UCSD-AML1 (cell line): ENCODE measurements at regions not wholly inside any gene's neighbourhood (a gene's known extent, or its start where the extent isn't known, plus 50 kb on each side); places are given as distances from the start of the nearest gene placed in this dataset.

Source experiments
- DNase-seq: peaks from one replicate; lab custom pipeline; 2025; ENCODE audit not compliant: unreplicated experiment; lab: John Stamatoyannopoulos, UW

GRCh38 chr14:40199101-40199500, 766.9 kb upstream of the FBXO33 start:
- DNase-seq: no peak

GRCh38 chr14:40197344-40197743, 765.1 kb upstream of the FBXO33 start:
- DNase-seq: no peak

- no peak for DNase-seq
Measured at GRCh38 chr14:40188006-40188405, 755.8 kb upstream of the FBXO33 start.

GRCh38 chr14:40164083-40164482, 731.9 kb upstream of the FBXO33 start:
- DNase-seq: no peak

DNA sequence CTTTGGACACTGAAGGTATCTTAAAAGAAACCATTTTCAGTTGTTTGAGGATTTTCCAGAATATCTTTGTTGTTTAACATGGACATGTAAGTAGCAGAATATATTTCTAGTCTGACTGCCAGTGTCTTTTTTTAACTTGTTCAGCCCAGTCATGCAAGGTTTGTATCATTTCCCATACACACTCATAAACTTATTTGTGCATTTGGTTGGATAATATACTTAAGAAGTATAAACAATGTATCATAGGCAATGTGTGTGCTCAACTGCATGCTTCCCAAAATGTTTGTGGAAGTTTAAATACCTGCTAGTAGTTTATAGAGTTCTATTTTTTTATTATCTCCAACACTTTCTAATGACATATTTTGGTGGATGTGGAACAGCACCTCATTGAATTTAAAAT, 707.4 kb upstream of the FBXO33 start:
- no peak for DNase-seq

- DNase-seq: no peak
Measured at GRCh38 chr14:40133463-40133862, 701.2 kb upstream of the FBXO33 start.

GRCh38 chr14:40129159-40129558, 696.9 kb upstream of the FBXO33 start:
- no peak for DNase-seq

DNA sequence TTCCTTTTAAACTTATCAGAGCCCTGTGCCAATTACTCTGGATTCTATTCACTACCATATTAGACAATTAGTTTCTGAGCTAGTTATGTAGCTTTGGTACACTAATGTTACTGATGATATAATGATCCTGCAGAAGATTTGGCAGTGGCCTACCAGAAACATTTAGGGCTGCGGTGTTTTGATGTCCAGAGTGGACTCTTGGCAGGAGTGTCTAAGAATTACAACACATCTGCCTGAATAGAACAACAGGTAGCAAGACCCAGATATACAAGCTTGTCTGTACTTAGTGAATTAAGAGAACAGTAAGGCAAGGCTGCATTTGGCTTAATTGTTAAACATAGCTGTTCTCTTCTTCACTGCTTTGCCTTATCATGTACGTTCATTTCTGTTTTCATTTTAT, 691.6 kb upstream of the FBXO33 start:
- DNase-seq: no peak

DNA sequence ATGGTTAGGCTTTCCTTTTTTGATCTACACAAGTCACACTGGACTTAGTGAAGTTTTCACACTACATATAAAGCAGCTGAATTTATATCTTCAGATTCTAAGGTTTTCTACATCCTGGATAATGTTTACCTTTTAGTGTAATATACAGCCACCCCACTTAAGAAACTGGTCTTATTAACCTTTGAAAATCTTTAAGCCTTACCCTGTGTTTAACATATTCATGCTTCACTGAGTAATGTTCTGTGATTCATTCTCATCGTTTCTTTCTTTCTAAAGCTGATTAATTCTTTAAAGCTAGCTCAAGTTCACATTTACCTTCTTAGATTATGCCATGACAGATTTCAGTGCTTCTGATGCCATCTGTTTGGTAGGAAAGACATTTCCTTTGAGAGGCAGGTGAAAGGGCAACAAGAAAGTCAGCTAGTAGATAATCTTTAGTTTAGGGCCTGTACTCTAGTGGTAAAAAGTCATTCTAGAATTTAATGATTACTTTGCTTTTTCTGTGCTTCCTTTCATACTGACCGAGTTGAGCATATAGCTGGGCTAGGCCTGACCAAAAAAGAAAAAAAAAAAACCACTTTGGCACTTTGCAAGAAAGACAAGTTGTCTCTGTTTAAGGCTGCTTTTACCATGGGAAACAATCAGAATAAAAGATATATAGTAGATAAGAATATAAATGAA, 690.9 kb upstream of the FBXO33 start:
- DNase-seq: no peak

DNA sequence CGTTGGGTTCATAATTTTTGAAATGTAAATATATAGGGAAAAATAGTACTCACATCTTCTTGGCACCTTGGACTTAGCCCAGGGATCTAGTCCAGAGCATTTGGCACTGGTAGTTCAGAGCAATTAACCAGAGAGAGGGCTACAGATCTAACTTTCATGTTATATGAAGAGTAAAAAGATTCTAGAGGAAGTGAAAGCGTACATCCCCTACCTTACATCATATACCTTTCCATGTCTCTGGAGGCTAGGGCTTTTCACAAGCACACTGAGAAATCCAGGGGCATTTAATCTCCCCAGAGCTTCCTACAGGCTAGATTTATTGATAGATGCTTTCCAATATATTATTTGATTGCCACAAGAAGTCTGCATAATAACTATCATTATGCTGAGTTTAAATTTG, 687.5 kb upstream of the FBXO33 start:
- no peak for DNase-seq

GRCh38 chr14:40119321-40119720, 687.1 kb upstream of the FBXO33 start:
- DNase-seq: no peak

- DNase-seq: no peak
Measured at GRCh38 chr14:40115583-40115982, 683.4 kb upstream of the FBXO33 start.

GRCh38 chr14:40113671-40114070, 681.4 kb upstream of the FBXO33 start:
- DNase-seq: no peak

DNA sequence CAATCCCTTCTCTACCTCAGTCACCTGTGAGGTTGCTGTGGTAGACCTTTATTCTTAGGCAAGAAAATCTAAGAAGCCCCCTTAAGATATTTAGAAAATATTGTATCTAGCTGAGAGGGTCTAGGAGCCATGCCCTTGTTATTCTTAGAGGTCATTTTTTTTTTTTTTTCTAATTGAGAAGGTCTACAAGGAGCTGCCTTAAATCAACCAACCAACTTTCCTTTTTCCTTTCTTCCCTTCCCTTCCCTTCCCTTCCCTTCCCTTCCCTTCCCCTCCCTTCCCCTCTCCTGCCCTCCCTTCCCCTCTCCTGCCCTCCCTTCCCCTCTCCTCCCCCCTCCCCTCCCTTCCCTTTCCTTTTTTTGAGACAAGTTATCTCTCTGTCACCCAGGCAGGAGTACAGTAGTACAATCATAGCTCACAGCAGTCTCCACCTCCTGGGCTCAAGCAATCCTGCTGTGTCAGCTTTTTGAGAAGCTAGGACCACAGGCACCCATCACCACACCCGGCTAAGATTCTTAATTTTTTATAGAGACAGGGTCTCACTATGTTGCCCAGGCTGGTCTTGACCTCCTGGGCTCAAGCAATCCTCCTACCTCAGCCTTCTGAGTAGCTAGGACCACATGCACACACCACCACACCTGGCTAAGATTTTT, 668.4 kb upstream of the FBXO33 start:
- DNase-seq: no peak

DNA sequence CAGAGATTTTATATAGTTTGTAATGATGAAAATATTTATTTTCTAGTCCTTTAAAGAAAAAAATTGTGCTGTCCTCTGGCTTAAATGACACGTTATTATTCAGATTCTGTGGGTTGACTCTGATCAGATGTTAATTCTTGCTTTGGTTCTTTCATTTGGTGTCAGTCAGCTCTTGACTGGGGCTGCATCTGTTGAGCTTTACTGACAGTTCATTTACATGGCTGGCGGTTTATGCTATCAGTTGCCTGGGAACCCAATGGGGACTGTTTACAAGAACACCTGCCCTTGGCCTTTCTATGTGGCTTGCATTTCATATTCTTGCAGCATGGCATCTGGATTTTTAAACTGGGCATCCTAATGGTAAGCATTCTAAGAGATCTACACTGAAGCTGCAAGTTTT, 667.1 kb upstream of the FBXO33 start:
- no peak for DNase-seq

- no peak for DNase-seq
Measured at GRCh38 chr14:40098468-40098867, 666.2 kb upstream of the FBXO33 start.

- DNase-seq: no peak
Measured at GRCh38 chr14:40096968-40097367, 664.7 kb upstream of the FBXO33 start.

DNA sequence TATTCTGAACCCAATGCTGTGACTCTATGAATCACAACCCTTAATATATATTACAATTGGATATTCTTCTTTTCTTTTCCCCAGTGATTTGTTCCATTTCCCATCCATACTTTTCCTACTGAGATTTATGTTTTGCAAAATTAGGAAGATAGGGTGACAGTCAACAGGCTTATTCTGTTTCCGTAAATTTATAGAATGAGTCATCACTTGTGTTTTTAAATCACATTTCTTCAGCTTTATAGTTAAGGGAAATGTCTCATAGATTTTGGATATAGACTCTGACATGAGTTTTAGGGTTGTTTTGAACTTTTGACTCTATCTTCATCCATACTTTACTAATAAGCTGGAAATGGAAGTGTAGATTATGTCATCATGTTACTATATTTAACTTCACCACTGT, 661.6 kb upstream of the FBXO33 start:
- no peak for DNase-seq

DNA sequence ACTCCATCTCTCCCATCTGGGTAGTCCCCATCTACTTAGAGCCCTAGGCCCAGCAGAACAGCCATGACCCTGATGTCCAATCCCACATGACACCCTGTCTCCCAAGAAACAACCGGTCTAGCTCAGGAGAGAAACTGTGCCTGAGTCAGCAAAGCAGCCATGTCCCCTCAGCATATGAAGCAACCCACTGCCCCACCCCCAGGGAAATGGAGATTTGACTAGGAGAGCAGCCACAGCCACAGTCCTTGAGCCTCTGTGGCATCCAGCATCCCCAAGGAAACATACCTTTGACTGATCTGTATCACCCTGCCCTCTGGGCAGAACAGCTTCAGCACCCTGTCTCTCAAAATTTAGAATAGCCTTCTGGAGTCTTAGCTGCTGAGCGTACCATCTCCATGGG, 641.9 kb upstream of the FBXO33 start:
- DNase-seq: no peak

- no peak for DNase-seq
Measured at GRCh38 chr14:40072175-40072574, 639.9 kb upstream of the FBXO33 start.

GRCh38 chr14:40058901-40059897, 627.0 kb upstream of the FBXO33 start:
- DNase-seq: no peak

- DNase-seq: no peak
Measured at GRCh38 chr14:40053416-40053815, 621.2 kb upstream of the FBXO33 start.
